ENCODE measurements at regions not wholly inside any gene's neighbourhood (a gene's known extent, or its start where the extent isn't known, plus 50 kb on each side); places are given as distances from the start of the nearest gene placed in this dataset.
"Not testable (repeated sequence)": the region's sequence is repeated elsewhere in the genome, so short reads cannot be mapped to it uniquely, and the experiment has no call there.

DNA sequence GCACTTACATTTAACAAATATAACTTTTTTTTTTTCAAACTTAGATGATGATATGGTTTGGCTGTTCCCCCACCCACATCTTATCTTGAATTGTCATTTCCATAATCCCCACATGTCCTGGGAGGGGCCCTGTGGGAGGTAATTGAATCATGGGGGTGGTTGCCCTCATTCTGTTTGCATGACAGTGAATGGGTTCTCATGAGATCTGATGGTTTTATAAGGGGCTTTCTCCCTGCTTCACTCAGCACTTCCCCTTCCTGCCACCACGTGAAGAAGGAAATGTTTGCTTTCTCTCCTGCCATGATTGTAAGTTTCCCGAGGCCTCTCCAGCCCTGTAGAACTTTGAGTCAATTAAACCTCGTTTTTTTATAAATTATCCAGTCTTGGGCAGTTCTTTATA is 432.6 kb downstream of the AMY1C start:
- no peak for DNase-seq

DNA sequence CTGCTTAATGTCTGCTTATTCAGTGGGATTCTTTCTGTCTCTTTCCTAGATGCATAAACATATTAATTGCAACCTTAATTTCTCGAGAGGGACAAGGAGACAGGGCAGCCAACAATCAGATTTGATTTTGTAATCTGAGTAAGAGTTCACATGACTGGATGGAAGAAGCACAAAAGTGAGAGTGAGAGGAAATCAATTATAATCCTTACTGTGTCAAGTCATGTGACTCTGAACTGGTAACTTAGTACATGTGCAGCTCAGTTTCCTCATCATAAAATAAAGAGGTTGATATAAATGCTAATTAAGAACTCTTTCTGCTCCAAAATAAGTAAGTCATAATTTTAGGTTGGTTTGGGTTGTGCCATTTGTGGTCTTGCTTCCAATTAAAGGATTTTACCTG is 439.5 kb downstream of the AMY1C start:
- no peak for DNase-seq

DNA sequence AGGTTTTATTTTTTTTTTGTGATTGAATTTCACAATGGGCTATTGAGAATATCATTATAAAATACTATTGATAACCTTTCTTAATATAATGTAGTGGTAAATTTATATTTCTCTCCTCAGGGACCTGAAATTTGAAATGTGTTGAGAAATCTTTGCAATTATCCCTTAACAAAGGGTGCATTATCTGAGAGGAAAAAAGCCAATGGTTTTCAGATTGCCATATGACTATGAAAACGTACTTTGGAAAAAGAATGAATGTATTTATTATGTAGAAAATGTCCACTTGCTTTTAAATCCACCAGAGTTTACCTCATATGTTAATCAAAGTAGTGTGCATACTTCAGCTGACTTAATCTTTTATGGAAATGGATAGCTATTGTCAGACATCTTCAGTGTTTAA is 441.1 kb downstream of the AMY1C start:
- DNase-seq = no peak

DNA sequence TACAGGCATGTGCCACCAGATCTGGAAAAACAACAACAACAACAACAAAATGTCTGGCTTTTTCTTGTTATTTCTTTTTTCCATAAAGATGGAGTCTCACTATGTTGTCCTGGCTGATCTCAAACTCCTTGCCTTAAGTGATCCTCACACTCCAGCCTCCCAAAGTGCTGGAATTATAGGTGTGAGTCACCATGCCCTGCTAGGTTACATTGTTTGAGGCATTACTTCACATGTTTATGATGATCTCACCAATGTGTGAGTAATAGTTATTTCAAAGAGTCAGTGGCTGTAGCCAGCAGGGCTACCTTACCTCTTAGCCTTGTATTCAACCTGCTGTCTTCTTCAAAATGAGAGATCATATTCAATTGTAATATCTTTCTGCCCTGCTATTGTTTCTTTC is 445.7 kb downstream of the AMY1C start:
- DNase-seq = no peak

DNA sequence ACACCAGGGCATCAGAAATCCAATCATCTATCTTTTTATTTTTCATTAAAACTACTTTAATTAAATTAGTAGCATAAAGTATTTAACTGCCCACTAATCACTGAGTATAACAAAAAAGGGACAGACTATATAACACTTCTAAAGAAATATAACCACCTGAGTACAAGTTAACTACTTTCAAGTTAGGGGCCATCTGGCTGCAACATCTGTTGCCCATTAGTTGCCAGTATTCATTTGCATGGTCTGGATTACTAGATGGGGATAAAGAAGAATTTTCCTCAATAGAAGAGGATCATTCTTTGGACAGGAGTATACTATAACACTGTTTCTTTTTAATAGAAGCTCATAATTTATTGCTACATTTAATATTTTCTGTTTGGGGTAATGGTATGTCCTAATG is 446.4 kb downstream of the AMY1C start:
- no peak for DNase-seq

DNA sequence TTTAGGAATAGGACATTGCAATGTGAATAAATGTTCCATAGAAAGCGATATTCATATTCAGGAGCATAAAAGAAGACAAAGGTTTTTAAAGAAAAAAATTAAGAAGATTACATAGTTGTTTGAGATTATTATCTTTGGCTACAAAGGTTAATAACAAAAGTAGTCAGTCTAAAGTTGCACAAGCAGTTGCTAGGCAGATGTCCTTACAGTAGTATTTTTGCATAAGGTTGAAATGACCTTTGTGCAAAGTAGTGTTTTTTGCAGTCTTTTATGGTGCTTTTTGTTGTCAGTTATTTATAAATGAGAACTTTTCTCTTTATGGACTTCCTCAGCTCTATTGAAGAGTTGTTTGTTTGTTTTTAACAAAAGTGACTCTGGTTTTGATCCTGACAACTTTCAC is 447.8 kb downstream of the AMY1C start:
- no peak for DNase-seq

DNA sequence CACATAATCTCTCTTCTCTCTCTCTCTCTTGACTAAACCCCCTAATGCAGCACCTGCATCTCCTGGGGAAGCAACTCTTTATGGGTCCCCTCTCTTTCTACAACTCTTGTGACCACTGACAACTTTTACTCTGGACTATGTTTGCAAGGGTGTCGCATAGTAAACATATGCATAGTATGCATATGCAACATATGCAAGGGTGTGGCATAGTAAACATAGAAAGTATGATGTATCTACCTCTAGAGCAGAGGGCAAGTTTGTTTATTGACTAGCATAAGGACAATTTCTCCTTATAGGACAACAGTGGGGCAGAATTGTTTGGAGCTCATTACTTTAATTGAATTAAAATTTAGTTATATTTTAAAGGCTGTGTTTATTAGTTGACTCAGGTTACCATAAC is 462.5 kb downstream of the AMY1C start:
- no peak for DNase-seq

DNA sequence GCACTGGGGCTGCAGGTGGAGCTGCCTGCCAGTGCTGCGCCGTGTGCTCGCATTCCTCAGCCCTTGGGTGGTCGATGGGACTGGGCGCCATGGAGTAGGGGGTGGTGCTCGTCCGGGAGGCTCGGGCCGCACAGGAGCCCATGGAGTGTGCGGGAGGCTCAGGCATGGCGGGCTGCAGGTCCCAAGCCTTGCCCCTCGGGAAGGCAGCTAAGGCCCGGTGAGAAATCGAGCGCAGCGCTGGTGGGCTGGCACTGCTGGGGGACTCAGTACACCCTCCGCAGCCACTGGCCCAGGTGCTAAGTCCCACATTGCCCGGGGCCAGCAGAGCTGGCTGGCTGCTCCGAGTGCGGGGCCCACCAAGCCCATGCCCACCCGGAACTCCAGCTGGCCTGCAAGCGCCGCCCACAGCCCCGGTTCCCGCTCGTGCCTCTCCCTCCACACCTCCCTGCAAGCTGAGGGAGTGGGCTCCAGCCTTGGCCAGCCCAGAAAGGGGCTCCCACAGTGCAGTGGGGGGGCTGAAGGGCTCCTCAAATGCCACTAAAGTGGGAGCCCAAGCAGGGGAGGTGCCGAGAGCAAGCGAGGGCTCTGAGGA is 467.8 kb downstream of the AMY1C start:
- not testable (repeated sequence) for DNase-seq

DNA sequence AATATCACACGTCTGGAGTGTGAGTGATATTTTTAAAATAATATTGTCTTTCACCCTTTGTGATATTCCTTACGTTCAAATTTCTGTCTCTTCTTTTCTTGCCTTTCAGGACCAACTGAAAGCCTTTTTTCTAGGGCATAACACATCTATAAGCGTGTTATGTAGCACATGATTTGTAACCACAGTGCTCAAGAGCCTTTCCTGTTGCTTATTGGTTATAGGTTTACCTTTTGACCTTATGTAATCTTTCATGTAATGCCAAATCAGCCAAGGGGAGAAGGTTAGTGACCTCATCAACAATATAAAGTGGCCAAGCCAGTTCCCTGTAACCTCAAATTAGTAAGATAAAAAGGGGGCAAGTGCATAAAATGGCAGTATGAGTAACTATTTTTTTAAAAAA is 480.2 kb downstream of the AMY1C start:
- no peak for DNase-seq

DNA sequence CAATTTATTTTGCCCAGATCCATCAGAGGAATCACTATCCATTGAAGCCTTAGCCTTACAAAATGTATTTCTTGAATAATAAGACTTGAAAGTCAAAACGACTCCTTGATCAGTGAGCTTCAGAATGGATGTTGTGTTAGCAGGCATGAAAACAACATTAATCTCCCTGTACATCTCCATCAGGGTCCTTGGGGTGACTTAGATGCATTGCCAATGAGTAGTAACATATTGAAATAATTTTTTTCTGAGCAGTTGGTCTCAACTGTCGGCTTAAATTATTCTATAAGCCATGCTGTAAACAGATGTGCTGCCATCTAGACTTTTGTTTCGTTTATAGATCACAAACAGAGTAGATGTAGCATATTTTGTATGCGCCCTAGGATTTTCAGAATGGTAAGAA is 482.0 kb downstream of the AMY1C start:
- DNase-seq = no peak

DNA sequence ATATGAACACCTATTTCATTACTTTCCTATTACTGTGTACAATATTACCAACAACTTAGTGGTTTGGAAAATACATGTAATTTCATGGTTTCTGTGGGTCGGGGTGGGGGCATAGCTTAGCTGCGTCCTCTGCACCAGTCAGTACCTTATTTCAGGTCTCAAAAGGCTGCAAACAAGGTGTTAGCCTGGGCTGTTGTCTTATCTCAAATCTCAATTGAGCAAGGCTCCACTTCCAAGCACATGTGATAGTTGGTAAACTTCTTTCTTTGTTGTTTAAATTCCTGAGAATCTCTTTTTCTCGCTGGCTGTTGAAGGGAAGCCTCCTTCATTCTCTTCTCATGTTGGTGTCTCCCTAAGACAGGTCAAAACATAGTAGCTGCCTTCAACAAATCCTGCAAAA is 485.4 kb downstream of the AMY1C start:
- no peak for DNase-seq

DNA sequence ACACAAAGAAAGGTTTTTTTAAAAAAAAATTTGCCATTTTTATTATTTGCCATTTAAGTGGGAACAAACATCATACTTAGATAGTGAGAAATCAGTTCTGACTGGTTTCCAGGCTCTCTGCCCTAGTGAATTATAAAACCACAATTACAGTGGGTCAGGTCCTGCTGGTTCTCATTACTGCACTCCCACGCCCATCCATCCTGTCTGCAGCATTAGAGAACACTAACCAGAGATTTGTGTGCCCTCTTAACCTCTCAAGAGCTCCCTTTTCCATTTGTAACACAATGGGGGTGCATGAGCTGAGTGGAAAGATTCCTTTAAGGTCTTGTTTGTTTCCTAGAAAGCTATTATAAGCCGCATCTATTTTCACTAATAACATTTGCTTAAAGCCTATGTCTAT is 489.3 kb downstream of the AMY1C start:
- no peak for DNase-seq

DNA sequence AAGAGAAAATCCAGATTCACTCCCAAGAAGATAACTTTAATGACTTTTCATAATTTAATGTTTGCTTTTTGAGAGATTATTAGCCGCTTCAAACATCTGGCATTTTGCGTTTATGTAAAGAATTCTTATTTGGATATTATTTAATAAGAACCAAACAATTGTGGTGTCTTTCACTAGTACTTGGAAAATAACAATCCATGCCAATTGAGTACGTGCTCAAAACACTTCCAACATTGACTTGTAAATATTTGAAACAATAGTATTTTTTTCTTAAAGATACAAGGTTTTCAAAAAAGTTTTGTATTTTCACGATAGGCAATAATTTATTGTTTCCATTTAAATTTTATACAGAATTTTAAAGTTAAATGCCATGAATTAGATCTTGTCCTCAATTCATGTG is 498.7 kb downstream of the AMY1C start:
- no peak for DNase-seq

DNA sequence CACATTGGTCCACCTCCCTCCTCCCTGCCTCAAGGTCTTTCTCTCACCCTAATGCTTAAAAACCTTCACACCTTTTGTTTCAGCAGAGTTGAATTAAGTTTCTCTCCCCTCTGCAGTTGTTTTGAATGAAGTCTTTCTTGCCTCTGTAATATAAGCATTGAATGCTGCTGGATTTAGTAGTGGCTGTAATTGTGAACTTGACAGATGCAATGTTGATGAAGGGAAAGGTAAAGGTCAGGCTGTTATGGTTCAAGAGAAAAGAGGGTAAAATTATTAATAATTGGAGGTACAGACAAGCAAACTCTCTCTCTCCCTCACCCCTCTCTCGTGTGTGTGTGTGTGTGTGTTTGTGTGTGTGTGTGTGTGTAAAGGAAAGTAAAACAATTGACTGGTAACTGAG is 509.8 kb downstream of the AMY1C start:
- DNase-seq = no peak

DNA sequence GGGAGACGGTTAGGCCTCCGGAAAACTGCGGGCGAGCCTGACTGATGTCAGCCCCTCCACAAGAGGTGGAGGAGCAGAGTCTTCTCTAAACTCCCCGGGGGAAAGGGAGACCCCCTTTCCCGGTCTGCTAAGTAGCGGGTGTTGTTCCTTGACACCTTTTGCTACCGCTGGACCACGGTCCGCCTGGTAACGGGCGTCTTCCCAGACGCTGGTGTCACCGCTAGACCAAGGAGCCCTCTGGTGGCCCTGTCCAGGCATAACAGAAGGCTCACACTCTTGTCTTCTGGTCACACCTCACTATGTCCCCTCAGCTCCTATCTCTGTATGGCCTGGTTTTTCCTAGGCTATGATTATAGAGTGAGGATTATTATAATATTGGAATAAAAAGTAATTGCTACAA is 513.4 kb downstream of the AMY1C start:
- not testable (repeated sequence) for DNase-seq

DNA sequence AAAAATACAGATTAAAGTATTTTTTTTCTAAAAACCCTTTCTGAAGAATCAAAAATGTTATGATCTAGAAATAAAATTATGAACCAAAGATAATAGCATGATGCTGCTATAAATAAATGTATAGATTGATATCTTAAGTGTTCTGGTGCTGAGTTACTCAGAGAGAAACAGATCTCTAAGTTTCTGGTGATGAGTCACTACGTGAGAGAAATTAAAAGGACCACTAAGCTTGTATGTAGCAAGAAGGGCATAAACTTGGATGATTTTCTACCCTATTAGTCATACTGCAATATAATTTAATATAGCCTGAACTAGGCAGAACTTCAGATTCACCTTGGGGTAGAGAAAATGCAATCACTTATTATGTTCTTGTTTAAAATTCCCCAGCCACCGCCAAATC is 514.8 kb downstream of the AMY1C start:
- DNase-seq = no peak

DNA sequence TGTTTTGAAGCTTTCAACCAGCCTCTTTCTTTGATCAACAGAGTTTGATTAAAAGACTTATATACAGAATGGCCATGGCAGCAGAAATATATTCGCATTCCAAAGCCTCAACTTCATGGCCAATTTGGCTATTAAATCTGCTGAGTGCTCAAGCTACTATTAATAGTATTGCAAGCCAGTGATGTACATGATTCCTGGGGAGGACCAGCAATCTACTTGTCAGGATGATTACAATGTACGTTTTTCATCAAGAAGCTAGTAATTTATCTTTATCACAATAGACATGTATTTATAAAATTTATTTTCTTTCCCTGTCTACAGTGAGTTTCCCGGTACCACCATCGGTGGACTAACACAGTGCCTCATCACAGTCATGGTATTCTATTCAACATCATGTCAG is 515.5 kb downstream of the AMY1C start:
- no peak for DNase-seq

DNA sequence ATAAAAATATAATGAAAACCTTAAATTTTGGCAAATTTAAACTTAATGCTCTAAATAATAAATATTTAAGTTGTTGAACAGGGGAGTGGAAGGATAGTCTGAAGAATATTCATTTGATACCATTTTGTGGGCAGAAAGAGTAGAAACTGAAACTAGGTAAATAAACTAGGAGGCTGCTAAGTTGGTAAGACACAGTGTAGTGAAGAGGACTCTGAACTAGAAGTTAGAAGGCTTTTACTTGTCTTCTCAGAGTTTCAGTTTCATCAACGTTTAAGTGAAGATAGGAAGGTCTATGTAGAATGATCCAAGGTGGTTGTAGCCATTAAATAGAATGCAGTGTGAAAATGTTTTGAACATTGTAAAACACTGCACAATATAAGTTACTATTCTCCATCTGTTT is 516.9 kb downstream of the AMY1C start:
- DNase-seq = no peak

DNA sequence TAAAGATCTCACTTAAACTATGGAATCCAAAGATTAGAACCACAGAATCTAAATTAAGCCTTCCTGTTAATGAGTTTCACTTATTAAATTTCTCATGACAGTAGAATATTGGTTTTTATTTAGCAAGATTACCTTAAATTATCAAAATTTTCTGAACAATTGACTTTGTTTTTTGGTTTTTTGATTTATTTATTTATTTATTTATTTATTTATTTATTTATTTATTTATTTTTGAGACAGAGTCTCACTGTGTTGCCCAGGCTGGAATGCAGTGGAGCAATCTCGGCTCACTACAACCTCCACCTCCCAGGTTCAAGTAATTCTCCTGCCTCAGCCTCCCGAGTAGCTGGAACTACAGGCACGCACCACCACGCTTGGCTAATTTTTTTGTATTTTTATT is 538.6 kb downstream of the AMY1C start:
- DNase-seq = not testable (repeated sequence)

DNA sequence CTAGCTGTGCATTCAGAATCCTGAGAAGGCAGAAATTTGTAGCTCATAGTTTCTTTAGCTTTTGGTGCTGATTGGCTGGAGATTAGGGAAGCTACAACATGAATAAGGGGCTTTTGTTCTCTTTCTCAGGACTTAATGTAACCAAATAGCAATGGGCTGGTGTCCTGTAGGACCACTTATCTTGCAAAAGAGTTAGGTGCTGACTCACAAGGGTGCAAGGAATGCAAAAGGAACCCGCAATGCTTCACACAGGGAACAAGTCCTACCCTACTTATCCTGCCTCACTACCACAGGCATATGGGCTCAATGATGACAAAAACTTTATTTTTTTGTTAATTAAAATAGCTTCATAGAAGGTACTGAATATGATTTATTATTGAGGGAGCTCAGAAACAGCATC is 541.5 kb downstream of the AMY1C start:
- no peak for DNase-seq

DNA sequence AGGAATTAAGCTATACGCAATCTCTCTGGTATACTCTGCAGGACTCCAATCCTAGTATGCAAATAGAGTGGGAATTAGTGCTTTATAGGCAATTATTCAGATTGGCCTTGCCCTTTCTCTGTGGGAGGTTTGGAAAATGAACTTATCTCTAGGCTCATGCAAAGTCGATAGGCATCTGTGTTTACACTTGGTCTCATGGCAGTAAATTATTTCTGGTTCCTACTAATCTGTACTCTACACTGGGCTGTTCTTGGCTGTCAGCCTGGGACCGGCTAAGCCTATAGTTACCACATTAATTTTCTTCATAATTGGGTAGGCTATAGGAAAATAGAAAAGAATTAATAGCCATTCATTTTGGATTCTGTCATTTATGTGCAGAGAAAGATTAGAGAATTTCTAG is 544.6 kb downstream of the AMY1C start:
- no peak for DNase-seq

DNA sequence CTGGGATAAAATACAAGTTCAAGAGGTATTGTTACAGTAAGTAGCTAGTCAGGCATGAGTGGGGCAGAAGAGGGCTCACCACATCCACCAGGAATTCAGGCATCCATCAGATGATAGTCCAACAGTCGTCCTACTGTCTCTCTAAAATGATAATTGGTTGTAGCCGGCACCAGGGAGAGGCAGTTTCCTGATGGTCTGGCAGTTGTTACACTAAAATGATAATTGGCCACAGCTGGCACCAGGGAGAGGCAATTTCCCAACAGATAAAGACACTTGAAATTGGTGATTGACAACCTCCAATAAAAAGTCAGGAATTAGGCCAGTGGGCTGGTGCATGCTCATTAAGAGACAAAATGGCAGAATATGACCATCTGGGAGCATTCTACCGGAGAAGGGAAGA is 545.8 kb downstream of the AMY1C start:
- DNase-seq = no peak

DNA sequence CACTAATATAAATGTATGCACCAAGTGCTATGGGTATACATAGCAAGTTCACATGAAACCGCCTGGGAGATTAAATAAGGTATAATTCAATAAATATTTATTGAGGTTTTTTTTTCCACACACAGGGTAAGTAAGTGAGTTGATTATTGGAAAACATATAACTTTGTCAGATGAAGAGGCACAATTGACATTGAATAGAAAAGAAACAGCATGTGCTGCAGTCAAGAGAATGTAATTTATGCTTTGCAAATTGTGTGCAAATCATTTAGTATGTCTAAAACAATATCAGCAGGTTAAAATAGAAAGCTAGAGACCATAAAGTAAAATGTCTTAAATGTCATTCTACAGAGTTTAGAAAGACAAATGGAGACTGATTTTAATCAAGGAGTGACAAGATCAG is 560.0 kb downstream of the AMY1C start:
- DNase-seq = no peak

DNA sequence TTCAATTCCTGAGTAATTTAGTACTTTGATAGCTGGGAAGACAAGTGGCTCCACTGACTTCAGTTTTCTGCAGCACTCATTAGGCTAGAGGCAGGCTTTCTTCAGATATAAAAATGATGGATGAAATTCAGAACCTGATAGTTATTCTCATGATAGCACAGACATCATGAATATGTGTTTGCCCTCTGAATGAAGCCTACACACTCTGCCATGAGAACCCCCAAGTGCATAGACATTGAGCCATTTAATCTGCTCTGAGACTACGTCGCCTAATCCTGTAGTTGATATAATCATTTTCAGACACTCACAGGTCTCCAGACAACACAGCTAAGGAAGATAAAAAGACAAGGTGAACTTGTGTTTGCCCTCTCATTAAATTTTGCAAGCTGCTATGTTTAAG is 566.1 kb downstream of the AMY1C start:
- DNase-seq = no peak

DNA sequence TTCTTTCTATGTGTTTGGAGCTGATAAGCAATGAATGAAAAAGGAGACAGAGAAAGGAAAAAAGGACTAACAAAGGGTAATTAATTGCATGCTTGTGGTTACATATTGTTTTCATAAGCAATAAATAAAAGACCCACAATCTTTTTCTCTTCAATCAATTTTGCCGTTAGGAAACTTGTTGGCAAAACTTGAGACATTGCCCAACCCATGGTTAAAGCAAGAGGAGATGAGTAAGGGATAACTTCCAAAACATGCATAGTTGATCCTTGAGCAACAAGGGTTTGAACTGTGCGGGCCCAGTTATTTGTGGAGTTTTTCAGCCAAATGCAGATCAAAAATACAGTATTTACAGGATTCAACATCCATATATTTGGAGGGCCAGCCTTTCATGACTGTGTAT is 572.4 kb downstream of the AMY1C start:
- DNase-seq = no peak

DNA sequence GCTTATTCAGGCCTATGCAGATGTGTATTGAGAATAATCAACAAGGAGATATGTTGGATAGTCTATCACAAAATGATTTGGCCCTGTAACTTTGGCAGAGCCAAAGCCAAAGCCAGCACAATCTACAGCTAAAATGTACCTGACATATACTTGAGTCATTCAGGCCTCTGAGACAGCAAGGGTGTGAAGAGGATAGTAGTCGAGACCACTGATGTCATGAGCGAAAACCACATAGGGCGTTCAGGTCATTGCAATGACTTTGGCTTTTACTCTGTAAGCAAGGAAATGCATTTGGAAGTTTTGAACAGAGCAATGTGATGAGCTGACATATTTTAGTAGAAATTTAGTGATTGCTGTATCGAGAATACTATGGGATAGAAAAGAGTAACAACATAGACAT is 579.6 kb downstream of the AMY1C start:
- DNase-seq = no peak

Measured in activated T-cell treated with anti-CD3 and anti-CD28 coated beads, Interleukin-2, amount 50 U/mL, for 48 hours (primary cell).